Large intestine (tissue), 3 donors: ENCODE measurements at regions not wholly inside any gene's neighbourhood (a gene's known extent, or its start where the extent isn't known, plus 50 kb on each side); places are given as distances from the start of the nearest gene placed in this dataset.

Experiments used
- DNase-seq, 2 donors: peaks; one replicate each; pipeline versions ENCODE4 v3.0.0 to v3.0.0-alpha.2; 2013
- H3K27ac ChIP-seq: one replicate; pipeline ENCODE4 v1.5.1; 2013; ENCODE audit warnings: low read length
- H3K27me3 ChIP-seq: 2 replicates; pipeline ENCODE4 v1.6.1; 2013; ENCODE audit warnings: low read length; ENCODE audit not compliant: control insufficient read depth, insufficient read depth
- H3K36me3 ChIP-seq: 2 replicates; pipeline ENCODE4 v1.6.1; 2013; ENCODE audit warnings: low read length; ENCODE audit not compliant: control insufficient read depth, insufficient read depth
- H3K4me1 ChIP-seq: one replicate; pipeline ENCODE4 v1.6.1; 2013; ENCODE audit warnings: low read length; ENCODE audit not compliant: control insufficient read depth, insufficient read depth
- H3K4me3 ChIP-seq: one replicate; pipeline ENCODE4 v1.5.1; 2013; ENCODE audit warnings: low read length
- H3K9me3 ChIP-seq: one replicate; pipeline ENCODE4 v1.6.1; 2013; ENCODE audit warnings: mild to moderate bottlenecking, low read depth, low read length, moderate library complexity; ENCODE audit not compliant: control insufficient read depth
- WGBS: methylation state at CpG from one replicate; pipeline ENCODE4 v1.1.5; 2013; ENCODE audit warnings: low lambda C conversion rate; ENCODE audit not compliant: insufficient coverage; 5-methylcytosine and 5-hydroxymethylcytosine counted together

DNA sequence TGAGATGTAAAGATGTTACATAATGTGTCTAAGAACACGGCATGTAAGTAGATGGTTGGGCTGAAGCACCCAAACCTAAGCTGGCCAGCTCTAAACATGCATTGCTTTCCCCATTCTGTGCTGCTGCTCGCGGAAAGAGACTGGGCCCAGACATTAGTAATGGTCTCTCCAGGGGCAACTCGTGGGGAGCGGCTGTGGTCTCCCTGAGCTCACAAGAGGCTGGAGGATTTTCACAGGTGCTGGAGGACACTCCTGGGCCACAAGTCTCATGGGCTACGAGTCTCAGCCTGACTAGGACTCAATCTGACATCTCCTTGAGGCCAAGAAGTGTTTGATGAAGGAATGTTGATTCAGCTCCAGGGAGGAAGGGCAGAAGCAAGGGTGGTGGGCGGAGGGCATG lies 92.7 kb upstream of the PTCH1 start:
- H3K27me3 ChIP-seq: no peaks in the 10 kb centered on the region
- H3K27ac ChIP-seq: no peak overlapping the region
- DNase-seq: no peak
- no peak overlapping the region for H3K4me3 ChIP-seq
- no peaks in the 10 kb centered on the region for H3K36me3 ChIP-seq
- no peaks in the 10 kb centered on the region for H3K9me3 ChIP-seq
- no CpG with 5 or more reads among the region's 7 CpGs for WGBS
- H3K4me1 ChIP-seq: peaks cover 6% of the 10 kb centered on the region

GRCh38 chr9:95608341-95608740 lies 91.6 kb upstream of the PTCH1 start:
- Histone ChIP-seq H3K27ac (no peak overlapping the region), H3K4me1 (peaks cover 6% of the 10 kb centered on the region), H3K9me3 (no peaks in the 10 kb centered on the region), H3K36me3 (no peaks in the 10 kb centered on the region), H3K4me3 (no peak overlapping the region), H3K27me3 (no peaks in the 10 kb centered on the region)
- no peak for DNase-seq
- WGBS: no CpG with 5 or more reads among the region's 1 CpG

DNA sequence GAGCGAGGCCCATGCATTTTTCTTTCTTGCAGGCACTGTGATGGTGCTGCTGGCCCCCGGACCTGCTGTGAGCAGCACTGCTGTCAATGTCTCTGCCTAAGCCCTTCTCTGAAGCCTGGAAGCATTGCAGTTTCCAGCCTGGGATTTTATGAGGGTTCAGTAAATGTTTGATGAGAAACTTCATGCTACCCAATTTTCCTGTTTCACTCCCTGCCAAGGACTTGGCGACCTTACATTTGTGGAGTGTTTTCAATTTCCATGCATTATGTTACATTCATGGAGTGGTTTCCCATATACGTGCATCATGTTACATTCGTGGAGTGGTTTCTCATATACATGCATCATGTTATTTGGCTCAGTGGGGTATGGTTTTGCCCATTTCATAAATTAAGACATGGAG lies 90.7 kb upstream of the PTCH1 start:
- no peak for DNase-seq
- no CpG with 5 or more reads among the region's 5 CpGs for WGBS
- no peak overlapping the region for H3K27ac ChIP-seq

GRCh38 chr9:95606489-95607350 lies 89.9 kb upstream of the PTCH1 start:
- Histone ChIP-seq H3K36me3 (no peaks in the 10 kb centered on the region), H3K4me1 (peaks cover 6% of the 10 kb centered on the region), H3K9me3 (no peaks in the 10 kb centered on the region), H3K27me3 (no peaks in the 10 kb centered on the region), H3K27ac (no peak overlapping the region), H3K4me3 (no peak overlapping the region)
- 52% methylated on average over 6 of the region's 19 CpGs for WGBS
- DNase-seq: no peak

More for the DNA sequence above, 90.7 kb upstream of the PTCH1 start:
- Histone ChIP-seq H3K4me1 (peaks cover 6% of the 10 kb centered on the region), H3K9me3 (no peaks in the 10 kb centered on the region), H3K27me3 (no peaks in the 10 kb centered on the region), H3K4me3 (no peak overlapping the region), H3K36me3 (no peaks in the 10 kb centered on the region)

- Histone ChIP-seq H3K4me3 (no peak overlapping the region), H3K36me3 (no peaks in the 10 kb centered on the region), H3K4me1 (peaks cover 6% of the 10 kb centered on the region), H3K9me3 (no peaks in the 10 kb centered on the region), H3K27ac (no peak overlapping the region), H3K27me3 (no peaks in the 10 kb centered on the region)
- DNase-seq: peak; percentile 12 to 33
- WGBS: no CpG with 5 or more reads among the region's 10 CpGs
Measured at GRCh38 chr9:95605816-95606488, 89.2 kb upstream of the PTCH1 start.

GRCh38 chr9:95605101-95605500 lies 88.3 kb upstream of the PTCH1 start:
- Histone ChIP-seq H3K27ac (no peak overlapping the region), H3K9me3 (no peaks in the 10 kb centered on the region), H3K27me3 (no peaks in the 10 kb centered on the region), H3K36me3 (no peaks in the 10 kb centered on the region), H3K4me1 (peaks cover 6% of the 10 kb centered on the region), H3K4me3 (no peak overlapping the region)
- WGBS: no CpG with 5 or more reads among the region's 6 CpGs
- no peak for DNase-seq

GRCh38 chr9:95598236-95598635 lies 81.5 kb upstream of the PTCH1 start:
- Histone ChIP-seq H3K36me3 (no peaks in the 10 kb centered on the region), H3K27ac (no peak overlapping the region), H3K27me3 (no peaks in the 10 kb centered on the region), H3K4me1 (no peaks in the 10 kb centered on the region), H3K9me3 (no peaks in the 10 kb centered on the region), H3K4me3 (no peak overlapping the region)
- 80% methylated on average over 1 of the region's 2 CpGs for WGBS
- DNase-seq: no peak

- no peaks in the 10 kb centered on the region for H3K9me3 ChIP-seq
- no peaks in the 10 kb centered on the region for H3K4me1 ChIP-seq
- H3K4me3 ChIP-seq: no peak overlapping the region
- no peaks in the 10 kb centered on the region for H3K27me3 ChIP-seq
- WGBS: no CpG with 5 or more reads among the region's 15 CpGs
- H3K27ac ChIP-seq: no peak overlapping the region
- no peaks in the 10 kb centered on the region for H3K36me3 ChIP-seq
- no peak for DNase-seq
Measured at GRCh38 chr9:95595721-95596295, 79.0 kb upstream of the PTCH1 start.

DNA sequence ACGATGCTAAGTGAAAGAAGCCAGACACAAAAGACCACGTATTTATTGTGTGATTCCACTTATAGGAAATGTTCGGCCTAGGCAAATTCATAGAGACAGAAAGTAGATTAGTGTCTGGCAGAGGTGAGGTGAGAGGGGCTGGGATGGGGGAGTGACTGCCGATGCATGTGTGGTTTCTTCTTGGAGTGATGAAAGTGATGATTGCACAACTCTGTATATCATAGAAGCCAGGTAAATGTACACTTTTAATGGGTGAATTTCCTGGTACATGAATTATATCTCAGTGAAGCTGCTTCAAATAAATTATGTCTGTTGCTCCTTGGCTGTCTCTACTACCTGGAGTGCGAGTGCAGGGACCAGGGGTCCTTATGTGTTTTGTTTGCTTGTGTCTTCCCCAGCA lies 76.2 kb upstream of the PTCH1 start:
- no peaks in the 10 kb centered on the region for H3K4me1 ChIP-seq
- H3K4me3 ChIP-seq: no peak overlapping the region
- no CpG with 5 or more reads among the region's 5 CpGs for WGBS
- H3K27me3 ChIP-seq: no peaks in the 10 kb centered on the region
- H3K27ac ChIP-seq: no peak overlapping the region
- DNase-seq: no peak
- H3K36me3 ChIP-seq: no peaks in the 10 kb centered on the region
- H3K9me3 ChIP-seq: no peaks in the 10 kb centered on the region

GRCh38 chr9:95588724-95589588 lies 72.2 kb upstream of the PTCH1 start:
- DNase-seq: no peak
- H3K4me1 ChIP-seq: no peaks in the 10 kb centered on the region
- H3K36me3 ChIP-seq: no peaks in the 10 kb centered on the region
- no peak overlapping the region for H3K4me3 ChIP-seq
- H3K27ac ChIP-seq: no peak overlapping the region
- H3K27me3 ChIP-seq: no peaks in the 10 kb centered on the region
- no CpG with 5 or more reads among the region's 9 CpGs for WGBS
- H3K9me3 ChIP-seq: no peaks in the 10 kb centered on the region
